Transverse colon (tissue), 4 donors: ENCODE measurements at regions not wholly inside any gene's neighbourhood (a gene's known extent, or its start where the extent isn't known, plus 50 kb on each side); places are given as distances from the start of the nearest gene placed in this dataset.

Experiments used
- DNase-seq: peaks from one replicate; pipeline ENCODE4 v3.0.0-alpha.2; 2019
- H3K27ac ChIP-seq, 4 donors: fragments of 200-600 bp; sonication (generic); 2 replicates each; pipeline ENCODE4 v1.5.1; 2016 to 2018; ENCODE audit warnings: inconsistent platforms in 4 of 4
- H3K27me3 ChIP-seq: fragments of 200-600 bp; sonication (generic); 2 replicates; pipeline ENCODE4 v1.5.1; 2017; ENCODE audit warnings: inconsistent platforms
- H3K36me3 ChIP-seq, 4 donors: fragments of 200-600 bp; sonication (generic); 2 replicates each; pipeline ENCODE4 v1.5.1; 2017 to 2019; ENCODE audit warnings: inconsistent platforms in 4 of 4
- H3K4me1 ChIP-seq, 4 donors: fragments of 200-600 bp; sonication (generic); 2 replicates each; pipeline ENCODE4 v1.5.1; 2017 to 2020; ENCODE audit warnings: inconsistent platforms in 4 of 4
- H3K4me3 ChIP-seq, 4 donors: fragments of 200-600 bp; sonication (generic); 1 replicate in 1 of 4; 2 replicates in 3 of 4; pipeline versions ENCODE4 v1.5.1 to v1.6.1; 2017 to 2019; ENCODE audit warnings: inconsistent platforms in 4 of 4
- H3K9me3 ChIP-seq, 2 donors: fragments of 200-600 bp; sonication (generic); 2 replicates each; pipeline ENCODE4 v1.5.1; 2017 to 2019; ENCODE audit warnings: inconsistent platforms in 2 of 2
- EP300 ChIP-seq: sonication (generic); formaldehyde crosslinking; IDR thresholded peaks from one replicate; pipeline ENCODE4 v1.6.1; 2017; ENCODE audit warnings: antibody characterized with exemption, low read depth
- POLR2A ChIP-seq: fragments of 450-650 bp; IDR thresholded peaks from one replicate; pipeline ENCODE4 v1.6.1; 2016; ENCODE audit warnings: antibody characterized with exemption, mild to moderate bottlenecking, moderate library complexity
- POLR2AphosphoS5 ChIP-seq, 3 donors: sonication (generic); formaldehyde crosslinking; IDR thresholded peaks; one replicate each; pipeline ENCODE4 v1.6.1; 2016; ENCODE audit warnings: antibody characterized with exemption in 3 of 3
- WGBS, 2 donors: methylation state at CpG; one replicate each; pipeline ENCODE4 v1.1.5; 2018; ENCODE audit warnings: low coverage in 1 of 2; 5-methylcytosine and 5-hydroxymethylcytosine counted together
- in situ Hi-C, 4 donors: fragments of 200-750 bp; cut with MboI; loops; one replicate each; pipeline versions ENCODE4 v1.15.0 to v1.15.1; 2017; ENCODE audit warnings: low sequenced_read_pairs in 3 of 4, low pct_ligation_motif_present in 1 of 4, low pct_unique_long_range_greater_than_20kb in 1 of 4
- intact Hi-C: fragments of 100-400 bp; cut with DNase I; formaldehyde crosslinking; loops from one replicate; pipeline ENCODE4 v1.15.1; 2023; ENCODE audit warnings: low total_unique reads
- TF ChIP-seq, protein P1 (sequence below), 5 experiments: fragments of 200-600 bp in 3 of 5; fragments of 450-650 bp in 2 of 5; sonication (generic) in 3 of 5; IDR thresholded peaks; 1 replicate in 2 of 5; 2 replicates in 3 of 5; pipeline ENCODE4 v1.5.1; 2016 to 2017; ENCODE audit warnings: antibody characterized with exemption in 5 of 5, inconsistent platforms in 3 of 5, mild to moderate bottlenecking in 2 of 5, moderate library complexity in 1 of 5

DNA sequence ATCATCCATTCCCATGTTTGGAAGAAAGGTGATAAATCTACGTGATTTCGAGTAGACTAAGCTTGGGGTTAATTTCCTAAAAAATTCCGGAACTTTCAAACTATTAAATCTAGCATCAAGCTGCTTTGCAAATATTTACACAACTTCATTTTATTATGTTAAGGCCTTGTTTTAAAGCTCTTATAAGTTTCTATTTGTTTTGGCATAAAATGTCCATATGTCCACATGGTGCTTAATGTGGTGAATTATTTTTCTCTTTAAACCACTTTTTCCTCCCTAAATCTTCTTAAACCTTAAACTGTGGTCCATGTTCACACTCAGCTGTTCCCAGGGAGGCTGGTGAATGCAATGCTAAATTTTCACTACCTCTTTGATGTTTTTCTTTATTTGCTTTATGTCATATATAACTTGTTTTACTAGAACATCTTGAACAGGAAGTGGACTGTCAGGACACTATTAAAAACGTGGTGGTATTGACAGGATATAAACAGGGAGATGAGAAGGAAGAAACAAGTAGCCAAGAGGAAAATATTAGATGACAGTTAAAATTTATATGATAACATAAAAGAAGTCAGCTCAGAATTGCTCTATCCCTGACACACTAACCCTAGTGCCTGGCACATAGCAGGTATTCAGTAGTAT is 72.5 kb upstream of the AGTR1 start:
- Histone ChIP-seq H3K4me3 (no peak overlapping the region), H3K36me3 (no peaks in the 10 kb centered on the region), H3K9me3 (no peaks in the 10 kb centered on the region), H3K27ac (no peak overlapping the region), H3K27me3 (no peaks in the 10 kb centered on the region), H3K4me1 (peaks cover 0 to 8% (median 2%) of the 10 kb centered on the region in 4 donors)
- no peak for DNase-seq
- in situ Hi-C loops, result no loop called here
- WGBS, 2 donors, result 24 to 46% methylated on average over 4 of the region's 4 CpGs
- intact Hi-C loops, result no loop called here
- TF ChIP-seq, protein P1, sequence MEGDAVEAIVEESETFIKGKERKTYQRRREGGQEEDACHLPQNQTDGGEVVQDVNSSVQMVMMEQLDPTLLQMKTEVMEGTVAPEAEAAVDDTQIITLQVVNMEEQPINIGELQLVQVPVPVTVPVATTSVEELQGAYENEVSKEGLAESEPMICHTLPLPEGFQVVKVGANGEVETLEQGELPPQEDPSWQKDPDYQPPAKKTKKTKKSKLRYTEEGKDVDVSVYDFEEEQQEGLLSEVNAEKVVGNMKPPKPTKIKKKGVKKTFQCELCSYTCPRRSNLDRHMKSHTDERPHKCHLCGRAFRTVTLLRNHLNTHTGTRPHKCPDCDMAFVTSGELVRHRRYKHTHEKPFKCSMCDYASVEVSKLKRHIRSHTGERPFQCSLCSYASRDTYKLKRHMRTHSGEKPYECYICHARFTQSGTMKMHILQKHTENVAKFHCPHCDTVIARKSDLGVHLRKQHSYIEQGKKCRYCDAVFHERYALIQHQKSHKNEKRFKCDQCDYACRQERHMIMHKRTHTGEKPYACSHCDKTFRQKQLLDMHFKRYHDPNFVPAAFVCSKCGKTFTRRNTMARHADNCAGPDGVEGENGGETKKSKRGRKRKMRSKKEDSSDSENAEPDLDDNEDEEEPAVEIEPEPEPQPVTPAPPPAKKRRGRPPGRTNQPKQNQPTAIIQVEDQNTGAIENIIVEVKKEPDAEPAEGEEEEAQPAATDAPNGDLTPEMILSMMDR (IDR thresholded peaks at IDR 0.05), result no peak
- TF ChIP-seq POLR2AphosphoS5 (IDR thresholded peaks at IDR 0.05) (no peak), POLR2A (no peak), EP300 (no peak)

DNA sequence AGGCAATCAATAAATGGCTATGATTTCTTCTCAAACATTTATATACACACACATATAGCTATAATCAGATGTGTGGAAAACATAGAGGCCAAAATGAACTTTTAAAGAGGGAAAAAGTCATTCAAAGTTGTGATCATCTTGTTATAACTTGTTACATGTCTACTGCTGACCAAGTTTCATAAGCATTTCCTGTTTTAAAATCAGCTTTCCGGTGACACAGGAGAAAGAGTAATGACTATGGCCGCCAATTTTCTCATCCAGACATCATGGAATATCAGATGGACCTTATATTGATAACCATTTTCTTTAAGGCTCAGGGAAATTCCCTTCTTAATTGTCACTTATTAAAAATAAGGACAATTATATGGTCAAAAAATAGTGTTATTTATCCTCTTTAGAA is 71.7 kb upstream of the AGTR1 start:
- in situ Hi-C loops, result no loop called here
- DNase-seq, result no peak
- Histone ChIP-seq H3K27me3 (no peaks in the 10 kb centered on the region), H3K27ac (no peak overlapping the region), H3K4me3 (no peak overlapping the region), H3K36me3 (no peaks in the 10 kb centered on the region), H3K4me1 (peaks cover 0 to 8% (median 2%) of the 10 kb centered on the region in 4 donors), H3K9me3 (no peaks in the 10 kb centered on the region)
- TF ChIP-seq, protein P1 (IDR thresholded peaks at IDR 0.05), result no peak
- TF ChIP-seq POLR2AphosphoS5 (IDR thresholded peaks at IDR 0.05), result no peak
- no peak for TF ChIP-seq EP300
- no peak for TF ChIP-seq POLR2A
- WGBS, 2 donors, result 82 to 83% methylated on average over 2 of the region's 2 CpGs
- intact Hi-C loops, result no loop called here

DNA sequence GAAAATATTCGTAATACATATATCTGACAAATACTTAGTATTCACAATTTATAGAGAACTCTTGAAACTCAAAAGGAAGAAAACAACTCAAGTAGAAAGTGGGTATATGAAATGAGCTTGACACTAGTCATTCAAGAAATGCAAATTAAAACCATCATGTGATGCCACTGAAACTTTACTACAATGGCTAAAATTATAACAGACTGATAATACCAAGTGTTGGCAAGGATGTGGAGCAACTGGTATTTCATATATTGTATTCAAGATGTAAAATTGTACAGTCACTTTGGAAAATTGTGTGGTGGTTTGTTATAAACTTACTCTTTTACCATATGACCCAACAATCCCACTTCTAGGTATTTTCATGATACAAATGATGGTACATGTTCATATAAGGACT is 68.7 kb upstream of the AGTR1 start:
- intact Hi-C loops, result no loop called here
- Histone ChIP-seq H3K9me3 (no peaks in the 10 kb centered on the region), H3K4me3 (no peak overlapping the region), H3K27me3 (no peaks in the 10 kb centered on the region), H3K27ac (no peak overlapping the region), H3K36me3 (no peaks in the 10 kb centered on the region), H3K4me1 (peaks cover 0 to 8% (median 2%) of the 10 kb centered on the region in 4 donors)
- DNase-seq, result no peak
- in situ Hi-C loops, result no loop called here
- no peak for TF ChIP-seq POLR2AphosphoS5 (IDR thresholded peaks at IDR 0.05)
- TF ChIP-seq, protein P1 (IDR thresholded peaks at IDR 0.05), result no peak
- no peak for TF ChIP-seq EP300
- no peak for TF ChIP-seq POLR2A
- WGBS, 2 donors, result 76 to 80% methylated on average over 1 of the region's 1 CpG

DNA sequence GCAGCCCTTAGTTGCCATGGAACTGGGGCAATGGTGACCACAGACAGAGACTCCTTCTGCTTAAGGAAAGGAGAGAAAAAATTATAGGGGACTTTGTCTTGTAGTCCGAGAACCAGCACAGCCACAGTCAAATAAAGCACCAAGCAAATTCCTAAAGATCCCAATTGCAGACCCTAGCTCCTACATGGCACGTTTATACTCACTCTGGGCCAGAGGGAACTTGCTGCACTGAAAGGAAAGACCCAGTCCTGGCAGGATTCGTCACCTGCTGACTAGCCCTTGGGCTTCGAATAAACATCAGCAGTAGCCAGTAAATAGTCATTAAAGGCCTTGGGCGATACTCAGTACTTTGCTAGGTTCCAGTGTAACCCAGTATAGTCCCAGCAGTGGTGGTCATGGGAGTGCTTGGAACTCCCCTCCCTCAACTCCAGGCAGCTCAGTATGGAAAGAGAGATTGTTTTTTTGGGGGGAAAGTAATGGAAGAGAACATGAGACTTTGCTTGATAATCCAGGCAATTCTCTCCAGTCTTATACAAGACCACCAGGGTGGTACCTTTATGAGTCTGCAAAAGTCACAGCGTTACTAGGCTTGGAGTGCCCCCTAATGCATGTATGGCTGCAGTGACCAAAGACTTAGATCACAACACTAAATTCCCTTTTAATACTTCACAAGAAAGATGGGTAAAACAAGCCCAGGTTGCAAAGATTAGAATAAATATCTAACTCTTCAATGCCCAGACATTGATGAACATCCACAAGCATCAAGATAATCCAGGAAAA is 66.4 kb upstream of the AGTR1 start:
- Histone ChIP-seq H3K4me1 (no peaks in the 10 kb centered on the region), H3K4me3 (no peak overlapping the region), H3K27me3 (no peaks in the 10 kb centered on the region), H3K27ac (no peak overlapping the region), H3K36me3 (no peaks in the 10 kb centered on the region), H3K9me3 (no peaks in the 10 kb centered on the region)
- WGBS, 2 donors, result 20 to 75% methylated on average over 1 to 6 of the region's 6 CpGs
- intact Hi-C loops, result no loop called here
- TF ChIP-seq EP300, result no peak
- TF ChIP-seq, protein P1 (IDR thresholded peaks at IDR 0.05), result peak in 3 of 5 experiments; percentile 6 to 16 (median 16)
- no peak for DNase-seq
- in situ Hi-C loops, result no loop called here
